ENCODE measurements at regions not wholly inside any gene's neighbourhood (a gene's known extent, or its start where the extent isn't known, plus 50 kb on each side); places are given as distances from the start of the nearest gene placed in this dataset.

- TF ChIP-seq CTCF (IDR thresholded peaks at IDR 0.05; ENCODE audit: insufficient read depth, low read length, severe bottlenecking) = no peak
- Histone ChIP-seq H3K36me3 (ENCODE audit: control insufficient read depth, insufficient read depth, low read length) (no peaks in the 10 kb centered on the region), H3K4me3 (ENCODE audit: low read depth, low read length) (no peak overlapping the region), H3K27me3 (ENCODE audit: control insufficient read depth, insufficient read depth, low read length) (peaks cover 2% of the 10 kb centered on the region)
- no peak for FAIRE-seq
- peak; percentile 5 for DNase-seq (ENCODE audit: low read depth)
Measured at GRCh38 chr11:110878513-110878912, 166.3 kb upstream of the ARHGAP20 start.

GRCh38 chr11:110874437-110875030 is 162.3 kb upstream of the ARHGAP20 start:
- DNase-seq (ENCODE audit: low read depth) (no peak), FAIRE-seq (no peak)
- peaks cover 2% of the 10 kb centered on the region for H3K27me3 ChIP-seq (ENCODE audit: control insufficient read depth, insufficient read depth, low read length)
- no peak overlapping the region for H3K4me3 ChIP-seq (ENCODE audit: low read depth, low read length)
- H3K36me3 ChIP-seq (ENCODE audit: control insufficient read depth, insufficient read depth, low read length) = no peaks in the 10 kb centered on the region
- TF ChIP-seq CTCF (IDR thresholded peaks at IDR 0.05; ENCODE audit: insufficient read depth, low read length, severe bottlenecking) = no peak

GRCh38 chr11:110873975-110874374 is 161.7 kb upstream of the ARHGAP20 start:
- H3K27me3 ChIP-seq (ENCODE audit: control insufficient read depth, insufficient read depth, low read length) = peaks cover 2% of the 10 kb centered on the region
- no peaks in the 10 kb centered on the region for H3K36me3 ChIP-seq (ENCODE audit: control insufficient read depth, insufficient read depth, low read length)
- FAIRE-seq = no peak
- DNase-seq (ENCODE audit: low read depth) = no peak
- H3K4me3 ChIP-seq (ENCODE audit: low read depth, low read length) = no peak overlapping the region
- TF ChIP-seq CTCF (IDR thresholded peaks at IDR 0.05; ENCODE audit: insufficient read depth, low read length, severe bottlenecking) = no peak

GRCh38 chr11:110870816-110871522 is 158.7 kb upstream of the ARHGAP20 start:
- FAIRE-seq = no peak

GRCh38 chr11:110867951-110868350 is 155.7 kb upstream of the ARHGAP20 start:
- TF ChIP-seq CTCF (IDR thresholded peaks at IDR 0.05; ENCODE audit: insufficient read depth, low read length, severe bottlenecking) = no peak
- FAIRE-seq (no peak), DNase-seq (ENCODE audit: low read depth) (no peak)
- H3K27me3 ChIP-seq (ENCODE audit: control insufficient read depth, insufficient read depth, low read length) = no peaks in the 10 kb centered on the region
- no peaks in the 10 kb centered on the region for H3K36me3 ChIP-seq (ENCODE audit: control insufficient read depth, insufficient read depth, low read length)
- H3K4me3 ChIP-seq (ENCODE audit: low read depth, low read length) = no peak overlapping the region

More at GRCh38 chr11:110870816-110871522, 158.7 kb upstream of the ARHGAP20 start:
- Histone ChIP-seq H3K36me3 (ENCODE audit: control insufficient read depth, insufficient read depth, low read length) (no peaks in the 10 kb centered on the region), H3K27me3 (ENCODE audit: control insufficient read depth, insufficient read depth, low read length) (peaks cover 2% of the 10 kb centered on the region), H3K4me3 (ENCODE audit: low read depth, low read length) (no peak overlapping the region)
- TF ChIP-seq CTCF (IDR thresholded peaks at IDR 0.05; ENCODE audit: insufficient read depth, low read length, severe bottlenecking) = no peak
- no peak for DNase-seq (ENCODE audit: low read depth)

All from bronchial epithelial cell (primary cell).